Stimulated activated CD8-positive, alpha-beta memory T cell treated with anti-CD3 and anti-CD28 coated beads, Interleukin-7, amount 100 ng/mL, for 4 hours (primary cell): ENCODE measurements at regions not wholly inside any gene's neighbourhood (a gene's known extent, or its start where the extent isn't known, plus 50 kb on each side); places are given as distances from the start of the nearest gene placed in this dataset.
"Not testable (repeated sequence)": the region's sequence is repeated elsewhere in the genome, so short reads cannot be mapped to it uniquely, and the experiment has no call there.

Source experiments
- DNase-seq, 2 donors: peaks; one replicate each; pipeline ENCODE4 v3.0.0-alpha.2; 2020; ENCODE audit warnings: low read depth in 2 of 2

DNA sequence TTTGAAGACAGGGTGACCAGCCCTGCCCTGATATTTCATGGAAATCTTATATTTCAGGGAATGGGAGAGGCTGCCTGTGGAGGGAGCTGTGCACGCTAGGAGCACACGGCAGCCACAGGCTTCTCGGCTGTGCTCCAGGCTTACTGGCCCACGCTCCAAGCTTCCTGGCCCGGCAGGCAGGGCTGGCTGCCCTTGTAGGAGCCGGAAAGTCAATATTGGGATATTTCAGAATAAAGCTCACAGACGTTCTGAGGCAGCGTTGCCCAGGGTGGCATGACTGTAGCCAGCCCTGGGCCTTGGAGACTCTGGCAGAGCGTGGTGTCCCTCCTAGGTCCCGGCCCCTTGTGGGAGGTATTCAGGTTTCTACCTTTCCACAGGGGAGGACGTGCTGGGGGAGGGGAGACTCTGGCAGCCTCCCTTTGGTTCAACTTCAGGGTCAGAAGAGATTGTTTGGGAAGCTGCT is 95.6 kb downstream of the NPIPB11 start:
- no peak for DNase-seq

DNA sequence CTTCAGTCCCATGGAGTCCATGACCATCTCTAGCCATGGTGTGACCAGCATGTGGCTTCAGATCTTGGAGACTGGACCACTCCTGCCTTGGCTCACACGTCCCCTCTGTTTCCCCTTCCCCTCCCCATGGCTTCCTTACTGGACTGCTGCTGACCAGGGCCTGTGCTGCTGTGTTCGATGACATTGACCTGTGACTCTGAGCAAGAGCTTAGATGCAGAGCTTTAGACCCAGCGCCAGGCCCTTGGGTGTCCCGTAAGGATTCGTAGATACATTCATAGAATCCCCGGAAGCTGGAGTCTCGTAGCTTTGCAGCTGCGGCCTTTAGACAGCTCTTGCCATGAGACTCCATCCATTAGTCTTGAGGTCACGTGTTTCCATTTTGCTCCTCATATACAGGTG is 96.3 kb downstream of the NPIPB11 start:
- DNase-seq = not testable (repeated sequence)

DNA sequence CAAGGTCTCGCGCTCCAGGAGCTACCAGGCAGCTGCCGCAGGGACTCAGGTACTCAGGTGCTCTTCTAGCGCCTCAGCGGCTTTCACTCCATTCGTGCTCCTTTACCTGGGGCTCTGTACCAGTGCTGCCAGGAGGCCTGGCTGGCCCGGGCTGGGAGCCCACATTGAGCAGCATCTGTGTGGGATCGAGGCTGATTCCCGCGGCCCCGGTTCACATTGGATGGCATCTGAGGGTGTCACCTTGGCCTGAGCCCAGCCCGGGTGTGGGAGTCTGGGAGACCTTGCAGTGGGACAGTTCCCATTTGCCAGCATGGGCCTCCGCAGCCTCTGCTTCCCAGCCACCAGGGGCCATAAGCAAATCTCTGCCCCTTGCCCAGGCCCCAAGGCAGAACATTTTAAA is 96.9 kb downstream of the NPIPB11 start:
- not testable (repeated sequence) for DNase-seq

DNA sequence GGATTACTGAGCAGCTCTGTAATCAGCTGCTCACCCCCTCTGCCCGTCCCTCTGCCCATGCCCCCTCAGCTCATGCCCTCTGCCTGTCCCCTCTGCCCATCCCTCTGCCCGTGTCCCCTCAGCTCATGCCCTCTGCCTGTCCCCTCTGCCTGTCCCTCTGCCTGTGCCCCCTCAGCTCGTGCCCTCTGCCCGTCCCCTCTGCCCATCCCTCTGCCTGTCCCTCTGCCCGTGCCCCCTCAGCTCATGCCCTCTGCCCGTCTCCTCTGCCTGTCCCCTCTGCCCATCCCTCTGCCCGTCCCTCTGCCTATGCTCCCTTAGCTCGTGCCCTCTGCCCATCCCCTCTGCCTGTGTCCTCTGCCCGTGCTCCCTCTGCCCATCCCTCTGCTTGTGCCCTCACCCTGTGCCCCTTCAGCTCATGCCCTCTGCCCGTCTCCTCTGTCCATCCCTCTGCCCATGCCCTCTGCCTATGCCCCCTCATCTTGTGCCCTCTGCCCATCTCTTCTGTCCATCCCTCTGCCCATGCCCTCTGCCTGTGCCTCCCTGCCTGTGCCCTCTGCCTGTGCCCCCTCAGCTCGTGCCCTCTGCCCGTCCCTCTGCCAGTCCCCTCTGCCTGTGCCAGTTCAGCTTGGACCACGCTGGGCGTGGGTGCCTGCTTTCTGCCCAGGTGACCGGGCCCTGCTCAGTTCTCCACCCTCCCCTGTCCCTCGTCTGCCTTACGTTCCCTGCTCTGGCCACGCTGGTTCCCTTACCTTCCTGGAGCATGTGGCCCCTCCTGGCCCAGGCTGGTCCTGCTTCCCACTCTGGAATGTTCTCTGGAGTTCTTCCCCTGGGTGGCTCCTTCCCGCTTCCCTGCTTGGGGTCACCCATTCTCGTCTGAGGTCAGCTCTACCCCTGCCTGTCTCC is 97.6 kb downstream of the NPIPB11 start:
- no peak for DNase-seq

DNA sequence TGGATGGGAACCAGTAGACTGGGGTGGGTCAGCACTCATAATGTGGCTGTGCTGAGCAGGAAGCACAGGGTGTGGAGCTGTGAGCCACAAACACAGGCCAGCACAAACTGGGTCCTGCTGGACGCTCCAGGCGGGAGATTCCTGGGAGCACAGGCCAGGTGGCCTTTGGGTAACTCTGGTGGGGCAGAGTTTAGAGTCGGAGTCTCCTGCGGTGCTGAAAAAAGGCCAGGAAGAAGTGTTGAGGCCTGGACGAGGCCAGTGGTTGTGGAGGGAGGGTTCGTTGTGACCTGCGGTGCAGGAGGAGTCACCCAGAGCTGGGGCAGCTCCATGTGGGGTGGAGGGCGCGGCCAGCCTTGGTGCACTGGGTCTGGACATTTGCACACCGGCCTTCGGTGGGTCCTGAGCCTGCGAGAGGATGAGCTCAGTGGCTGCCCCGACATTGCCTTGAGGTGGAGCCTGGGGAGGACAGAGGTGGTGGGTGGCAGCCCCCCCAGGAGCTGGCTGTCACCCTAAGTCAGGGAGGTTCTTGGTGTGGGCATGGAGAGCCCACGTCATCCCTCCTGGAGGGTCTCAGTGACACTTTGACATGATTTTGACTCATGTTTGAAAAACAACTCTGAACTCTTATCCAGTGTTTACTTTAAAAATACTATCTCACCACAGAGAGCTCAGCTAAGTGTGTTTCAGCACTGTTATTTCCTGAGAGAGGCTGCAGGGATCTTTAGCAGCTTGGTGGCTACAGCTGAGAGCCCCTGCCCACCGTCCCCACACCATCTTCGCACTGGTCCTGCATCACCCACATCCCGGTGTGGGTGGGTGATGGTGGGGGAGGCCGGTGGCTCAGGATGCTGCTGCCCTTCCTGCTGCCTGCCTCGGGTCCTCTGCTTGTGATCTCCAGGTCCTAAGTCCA is 98.7 kb downstream of the NPIPB11 start:
- no peak for DNase-seq

DNA sequence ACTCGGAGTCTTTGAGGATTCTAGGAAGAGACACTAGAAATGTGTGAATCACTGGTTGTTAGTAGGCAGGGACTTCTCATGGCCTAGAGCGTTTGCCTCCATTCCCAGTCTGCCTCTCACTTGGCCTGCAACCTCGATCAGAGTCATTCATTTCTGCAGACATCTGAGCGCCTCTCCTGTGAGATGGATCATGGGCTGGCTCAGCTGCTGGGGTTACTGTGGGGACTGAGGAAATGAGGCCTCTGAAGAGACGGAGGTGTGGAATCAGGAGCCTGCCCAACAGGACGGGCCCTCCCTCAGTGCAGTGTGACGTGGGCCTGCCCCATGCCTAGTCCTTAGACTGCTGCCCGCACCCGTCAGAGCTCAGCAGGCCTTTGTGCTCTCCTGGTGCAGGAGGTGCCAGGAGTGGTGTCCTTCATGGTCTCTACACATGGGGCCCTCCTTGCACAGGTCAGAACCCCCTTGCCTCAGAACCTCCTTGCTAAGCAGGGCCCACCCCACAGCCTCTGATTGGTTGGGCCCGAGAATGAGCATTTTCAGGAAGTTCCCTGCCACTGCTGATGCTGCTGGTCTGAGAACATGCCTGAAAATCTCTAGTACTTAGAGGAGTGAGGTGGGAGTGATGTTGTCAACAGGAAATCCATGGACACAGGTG is 99.4 kb downstream of the NPIPB11 start:
- DNase-seq = no peak

DNA sequence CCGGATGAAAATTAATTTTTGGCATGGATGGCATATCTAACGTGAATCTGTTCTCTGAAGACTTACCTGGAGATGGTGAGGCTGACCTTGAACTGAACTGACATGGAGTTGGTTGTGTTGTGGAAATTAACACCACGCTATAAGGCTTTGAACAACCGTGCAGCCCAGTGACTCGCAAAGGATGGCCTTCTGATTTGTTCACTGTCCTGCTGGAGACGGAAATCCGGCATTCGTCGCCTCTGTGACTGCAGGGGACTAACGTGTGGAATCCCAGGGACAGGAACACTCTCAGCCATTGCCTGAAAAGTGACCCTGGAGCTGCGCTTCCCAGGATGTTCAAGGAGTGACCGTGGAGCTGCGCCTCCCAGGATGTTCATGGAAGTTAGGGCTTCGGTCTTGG is 100.3 kb downstream of the NPIPB11 start:
- DNase-seq = no peak

DNA sequence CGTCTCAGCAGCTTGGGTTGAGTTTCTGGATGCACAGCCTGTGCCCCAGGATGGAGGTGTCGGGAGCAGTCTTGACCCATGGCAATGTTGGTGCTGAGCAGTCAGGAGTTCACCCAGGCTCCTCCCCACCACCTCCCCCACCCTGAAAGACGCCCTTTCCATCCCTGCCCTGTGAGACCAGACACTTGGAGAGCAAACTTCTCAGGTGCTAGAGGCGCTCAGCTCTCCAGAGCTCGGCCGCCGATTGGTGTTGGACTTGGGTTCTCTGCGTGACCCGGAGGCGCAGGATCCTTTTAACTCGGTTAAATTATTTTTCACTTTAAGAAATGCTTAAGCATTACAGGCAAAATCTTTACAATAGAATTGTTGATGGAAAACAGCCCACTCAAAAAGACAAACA is 101.5 kb downstream of the NPIPB11 start:
- not testable (repeated sequence) for DNase-seq

DNA sequence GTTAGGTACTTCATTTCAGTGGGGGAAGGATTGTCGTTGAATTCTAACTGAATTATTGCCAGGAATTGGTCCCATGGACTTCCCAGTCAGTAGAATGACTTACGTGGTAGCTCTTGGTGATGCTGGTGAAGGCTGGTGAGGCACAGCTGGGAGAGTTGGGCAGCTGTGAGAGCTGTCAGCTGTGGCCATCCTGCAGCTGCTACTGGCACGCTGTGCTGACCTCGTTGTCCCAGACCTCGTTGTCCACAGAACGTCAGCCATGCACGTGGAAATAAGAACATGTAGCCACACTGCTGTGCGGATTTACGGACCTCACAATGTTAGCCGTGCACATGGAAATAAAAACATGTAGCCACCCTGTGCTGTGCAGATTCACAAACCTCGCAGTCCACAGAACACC is 102.3 kb downstream of the NPIPB11 start:
- DNase-seq = no peak

DNA sequence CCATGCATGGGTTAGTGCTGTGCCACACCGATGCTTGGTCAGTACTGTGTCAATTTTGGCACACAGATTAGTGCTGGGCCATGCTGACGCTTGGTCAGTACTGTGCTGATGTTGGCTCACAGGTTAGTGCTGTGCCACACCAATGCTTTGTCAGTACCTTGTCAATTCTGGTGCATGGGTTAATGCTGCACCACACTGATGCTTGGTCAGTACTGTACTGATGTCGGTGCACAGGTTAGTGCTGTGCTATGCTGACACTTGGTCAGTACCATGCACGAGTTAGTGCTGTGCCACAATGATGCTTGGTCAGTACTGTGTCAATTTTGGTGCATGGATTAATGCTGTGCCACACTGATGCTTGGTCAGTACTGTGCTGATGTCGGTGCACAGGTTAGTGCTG is 103.0 kb downstream of the NPIPB11 start:
- no peak for DNase-seq

DNA sequence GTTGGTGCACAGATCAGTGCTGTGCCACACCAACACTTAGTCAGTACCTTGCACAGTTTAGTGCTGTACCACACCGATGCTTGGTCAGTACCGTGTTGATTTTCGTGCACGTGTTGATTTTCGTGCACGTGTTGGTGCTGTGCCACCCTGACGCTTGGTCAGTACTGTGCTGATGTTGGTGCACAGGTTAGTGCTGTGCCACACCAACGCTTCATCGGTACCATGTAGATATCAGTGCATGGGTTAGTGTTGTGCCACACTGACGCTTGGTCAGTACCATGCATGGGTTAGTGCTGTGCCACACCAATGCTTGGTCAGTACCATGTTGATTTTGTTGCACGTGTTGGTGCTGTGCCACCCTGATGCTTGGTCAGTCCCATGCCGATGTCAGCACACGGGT is 103.5 kb downstream of the NPIPB11 start:
- DNase-seq = no peak

DNA sequence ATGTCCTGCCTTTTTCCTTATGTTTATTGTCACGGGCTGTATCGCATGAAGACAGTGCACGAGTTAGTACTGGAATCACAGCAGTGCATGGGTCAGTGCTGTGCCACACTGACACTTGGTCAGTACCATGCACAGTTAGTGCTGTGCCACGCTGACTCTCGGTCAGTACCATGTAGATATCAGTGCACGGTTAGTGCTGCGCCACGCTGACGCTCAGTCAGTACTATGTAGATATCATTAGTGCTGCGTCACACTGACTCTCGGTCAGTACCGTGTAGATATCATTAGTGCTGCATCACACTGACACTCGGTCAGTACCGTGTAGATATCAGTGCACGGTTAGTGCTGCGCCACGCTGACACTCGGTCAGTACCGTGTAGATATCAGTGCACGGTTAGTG is 104.1 kb downstream of the NPIPB11 start:
- DNase-seq = not testable (repeated sequence)

DNA sequence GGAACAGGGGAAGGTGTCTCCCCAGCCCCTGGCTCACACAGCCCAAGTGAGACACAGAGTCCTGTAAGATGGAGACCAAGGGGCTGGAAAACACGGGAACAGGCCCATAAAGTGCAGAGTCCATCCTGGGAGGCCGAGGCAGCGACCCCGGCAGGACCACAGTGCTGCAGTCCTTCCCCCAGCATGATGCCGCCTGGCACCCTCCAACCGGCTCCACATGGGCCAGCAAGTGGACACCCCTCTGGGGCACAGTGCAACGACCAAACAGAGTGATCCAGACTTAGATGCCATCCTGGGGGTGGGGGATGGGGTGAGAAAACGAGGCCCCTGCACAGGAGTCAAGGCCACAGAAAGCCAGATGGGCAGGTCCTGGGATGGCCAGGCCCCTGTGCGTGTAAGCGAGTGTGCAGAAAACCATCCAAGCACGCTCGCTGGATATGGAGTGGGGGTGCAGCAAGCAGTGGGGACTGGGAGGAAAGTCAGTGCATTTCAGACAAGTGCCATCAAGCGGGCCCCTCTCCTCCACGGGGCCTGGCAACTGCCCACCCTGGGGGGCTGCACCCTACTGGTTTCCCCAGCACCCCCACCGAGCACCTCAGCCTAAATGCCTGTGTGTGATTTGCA is 104.7 kb downstream of the NPIPB11 start:
- not testable (repeated sequence) for DNase-seq

DNA sequence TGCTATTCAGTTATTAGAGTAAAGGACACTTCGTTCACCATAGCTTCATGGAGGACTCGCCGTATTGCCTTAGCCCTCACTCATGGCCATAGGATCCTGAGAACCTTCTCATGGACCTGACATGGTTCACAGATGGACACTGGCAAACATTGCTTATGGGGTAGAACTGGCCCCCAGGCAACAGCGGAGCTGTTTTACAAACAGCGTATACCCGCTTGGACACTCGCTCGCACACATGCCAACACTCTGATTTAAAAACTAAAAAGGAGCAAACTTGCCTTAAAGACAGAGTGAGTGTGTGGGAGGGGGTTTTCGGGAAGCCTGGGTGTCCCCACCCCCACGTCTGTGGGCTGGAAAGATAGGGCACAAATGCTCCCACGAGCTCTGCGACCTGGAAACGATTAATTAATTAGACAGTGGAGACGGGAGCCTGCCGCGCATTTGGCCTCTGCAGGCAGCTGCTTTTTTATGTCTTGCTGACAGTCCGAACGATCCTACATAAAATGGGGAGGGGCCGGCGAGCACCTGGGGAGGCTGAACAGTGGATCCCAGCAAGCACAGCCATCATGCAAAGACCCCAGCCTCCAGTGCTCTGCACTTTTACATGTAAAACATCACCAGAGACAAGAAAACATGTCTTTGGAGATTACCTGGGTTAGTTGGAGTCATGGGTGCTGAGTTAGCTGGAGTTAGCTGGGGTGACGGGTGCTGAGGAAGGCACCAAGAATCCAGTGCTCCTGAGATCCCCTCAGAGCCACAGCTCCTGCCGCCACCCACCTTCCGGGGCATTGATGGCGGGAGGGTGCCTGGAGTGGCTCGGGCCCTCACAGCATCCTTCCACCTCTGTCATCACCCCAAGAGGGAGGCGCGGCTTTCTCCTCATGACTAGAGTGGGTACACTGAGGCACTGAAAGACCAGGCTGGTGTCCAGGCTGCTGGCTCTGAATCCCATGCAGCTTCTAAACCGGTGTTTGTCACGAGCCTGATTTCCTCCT is 105.7 kb downstream of the NPIPB11 start:
- not testable (repeated sequence) for DNase-seq

DNA sequence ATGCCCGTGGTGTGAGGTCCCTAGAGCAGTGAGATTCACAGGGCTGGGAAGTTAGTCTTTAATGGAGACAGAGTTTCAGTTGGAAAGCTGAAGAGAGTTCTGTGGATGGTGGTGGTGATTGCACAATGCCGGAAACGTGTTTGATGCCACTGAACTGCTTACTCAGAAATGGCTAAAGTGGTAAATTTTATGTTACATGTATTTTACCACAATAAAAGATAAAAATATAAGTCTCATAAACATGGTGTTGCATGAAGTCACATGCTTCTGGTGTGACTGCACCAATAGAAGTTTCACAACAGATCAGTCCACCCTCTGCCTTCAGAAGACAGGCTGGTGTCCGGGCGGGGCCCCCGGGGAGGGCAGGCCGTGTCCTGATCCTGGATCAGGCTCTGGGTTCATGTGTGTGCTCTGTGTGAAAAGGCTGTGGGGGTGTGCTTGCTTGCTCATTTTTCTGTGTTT is 106.5 kb downstream of the NPIPB11 start:
- not testable (repeated sequence) for DNase-seq

DNA sequence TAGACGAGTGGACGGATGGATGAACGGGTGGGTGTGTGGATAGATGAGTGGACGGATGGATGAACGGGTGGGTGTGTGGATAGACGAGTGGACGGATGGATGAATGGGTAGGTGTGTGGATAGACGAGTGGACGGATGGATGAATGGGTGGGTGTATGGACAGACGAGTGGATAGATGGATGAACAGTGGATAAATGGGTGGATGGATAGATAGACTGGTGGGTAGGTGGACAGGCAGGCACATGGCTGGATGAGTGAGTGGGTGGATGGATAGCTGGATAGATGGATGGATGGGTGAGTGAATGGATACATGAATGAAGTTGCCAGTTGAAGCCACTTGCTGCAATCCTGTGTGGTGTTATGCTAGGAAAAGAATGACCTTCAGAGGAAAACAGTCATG is 107.5 kb downstream of the NPIPB11 start:
- DNase-seq = not testable (repeated sequence)

DNA sequence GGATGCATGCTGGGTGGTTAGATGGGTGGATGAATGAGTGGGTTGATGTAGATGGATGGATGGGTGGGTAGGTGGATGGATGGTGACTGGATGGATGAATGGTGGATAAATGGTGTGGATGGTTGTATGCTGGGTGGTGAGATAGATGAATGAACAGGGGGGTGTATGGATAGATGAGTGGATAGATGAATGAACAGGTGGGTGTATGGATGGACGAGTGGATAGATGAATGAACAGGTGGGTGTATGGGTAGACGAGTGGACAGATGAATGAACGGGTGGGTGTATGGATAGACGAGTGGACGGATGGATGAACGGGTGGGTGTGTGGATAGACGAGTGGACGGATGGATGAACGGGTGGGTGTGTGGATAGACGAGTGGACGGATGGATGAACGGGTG is 108.2 kb downstream of the NPIPB11 start:
- DNase-seq = not testable (repeated sequence)

DNA sequence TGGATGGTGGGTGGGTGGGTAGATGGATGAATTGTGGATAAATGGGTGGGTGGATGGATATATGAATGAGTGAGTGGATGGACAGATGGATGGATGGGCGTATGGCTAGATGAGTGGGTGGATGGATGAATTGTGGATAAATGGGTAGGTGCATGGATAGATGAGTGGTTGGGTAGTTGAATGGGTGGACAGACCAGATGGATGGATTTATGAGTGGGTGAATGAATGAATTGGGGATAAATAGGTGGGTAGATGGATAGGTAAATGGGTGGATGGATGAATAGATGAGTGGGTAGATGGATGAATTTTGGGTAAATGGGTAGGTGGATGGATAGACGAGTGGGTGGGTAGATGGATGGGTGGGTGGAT is 108.7 kb downstream of the NPIPB11 start:
- not testable (repeated sequence) for DNase-seq

DNA sequence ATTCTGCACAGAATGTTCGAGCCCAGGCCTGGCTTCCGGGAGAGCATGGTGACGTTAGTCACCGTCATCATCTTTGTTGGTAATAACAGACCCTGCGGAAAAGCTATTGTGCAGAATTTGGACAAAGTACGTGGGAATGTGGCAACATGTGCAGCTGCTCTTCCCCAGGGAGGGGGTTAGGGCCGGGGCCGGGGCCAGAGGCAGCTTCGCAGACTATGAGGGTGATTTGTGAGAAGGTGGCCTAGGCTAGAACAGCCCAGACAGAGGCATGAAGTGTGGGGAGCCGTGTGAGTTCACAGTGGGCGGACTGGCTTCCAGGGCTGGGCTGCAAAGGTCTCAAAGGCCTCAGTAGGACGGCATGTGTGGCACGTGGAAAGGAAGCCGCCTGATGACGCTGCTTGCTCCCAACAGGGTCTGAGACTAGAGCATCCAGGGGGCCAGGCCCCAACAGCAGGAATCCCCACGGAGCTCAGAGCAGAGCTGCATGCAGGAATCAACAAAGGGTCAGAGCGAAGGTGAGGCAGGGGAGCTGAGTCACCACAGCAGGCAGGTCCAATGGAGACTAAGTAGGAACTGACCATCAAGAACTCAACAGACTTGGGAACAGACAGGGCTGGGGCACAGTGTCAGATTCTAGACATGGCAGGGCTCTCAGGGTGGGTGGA is 109.2 kb downstream of the NPIPB11 start:
- DNase-seq = not testable (repeated sequence)

DNA sequence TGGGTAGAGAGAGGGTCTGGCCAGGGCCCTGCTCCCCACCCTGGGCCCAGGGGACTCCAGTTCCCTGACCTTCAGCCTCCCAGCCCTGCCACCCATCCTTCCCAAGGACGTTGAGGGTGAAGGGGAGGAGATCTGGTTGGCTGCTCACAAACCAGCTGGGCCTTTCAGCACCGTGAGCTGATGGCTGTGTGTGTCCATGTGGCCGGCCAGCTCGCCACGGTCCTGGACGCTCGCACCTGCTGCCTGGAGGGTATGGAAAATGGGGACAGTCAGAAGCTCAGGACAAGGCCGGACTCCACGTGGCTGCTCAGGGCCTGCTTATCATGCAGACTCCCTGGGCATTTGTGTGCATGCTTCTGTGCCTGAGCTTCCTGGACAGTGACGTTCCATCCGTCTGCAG is 110.3 kb downstream of the NPIPB11 start:
- DNase-seq = not testable (repeated sequence)
